ENCODE measurements at regions not wholly inside any gene's neighbourhood (a gene's known extent, or its start where the extent isn't known, plus 50 kb on each side); places are given as distances from the start of the nearest gene placed in this dataset.

- Histone ChIP-seq H3K27me3 (no peaks in the 10 kb centered on the region), H3K36me3 (no peaks in the 10 kb centered on the region), H3K27ac (no peak overlapping the region), H3K4me1 (no peaks in the 10 kb centered on the region), H3K9me3 (peaks cover 0 to 7% of the 10 kb centered on the region in 2 donors), H3K4me3 (no peak overlapping the region)
- intact Hi-C loops (cut with DNase I) = no loop called here
- no peak for ATAC-seq
- no peak for DNase-seq
- TF ChIP-seq CTCF (IDR thresholded peaks at IDR 0.05) = no peak
These were observed 368.6 kb downstream of the PRELID2 start for GRCh38 chr5:145466533-145466932.

- Histone ChIP-seq H3K4me3 (no peak overlapping the region), H3K36me3 (no peaks in the 10 kb centered on the region), H3K27ac (no peak overlapping the region), H3K4me1 (no peaks in the 10 kb centered on the region), H3K9me3 (peaks cover 0 to 7% of the 10 kb centered on the region in 2 donors), H3K27me3 (no peaks in the 10 kb centered on the region)
- intact Hi-C loops (cut with DNase I) = no loop called here
- no peak for TF ChIP-seq CTCF (IDR thresholded peaks at IDR 0.05)
- no peak for ATAC-seq
- peak in 1 of 4 donors; percentile 2 for DNase-seq
These were observed 369.5 kb downstream of the PRELID2 start for GRCh38 chr5:145465474-145466263.

- Histone ChIP-seq H3K9me3 (peaks cover 0 to 3% of the 10 kb centered on the region in 2 donors), H3K36me3 (no peaks in the 10 kb centered on the region), H3K27ac (no peak overlapping the region), H3K27me3 (no peaks in the 10 kb centered on the region), H3K4me3 (no peak overlapping the region), H3K4me1 (no peaks in the 10 kb centered on the region)
- intact Hi-C loops (cut with DNase I) = no loop called here
- ATAC-seq (no peak), DNase-seq (no peak)
- no peak for TF ChIP-seq CTCF (IDR thresholded peaks at IDR 0.05)
These were observed 371.0 kb downstream of the PRELID2 start for GRCh38 chr5:145464171-145464570.

GRCh38 chr5:145463634-145464033, 371.5 kb downstream of the PRELID2 start:
- ATAC-seq = no peak

More at GRCh38 chr5:145463634-145464033, 371.5 kb downstream of the PRELID2 start:
- no peak for TF ChIP-seq CTCF (IDR thresholded peaks at IDR 0.05)
- Histone ChIP-seq H3K27me3 (no peaks in the 10 kb centered on the region), H3K36me3 (no peaks in the 10 kb centered on the region), H3K4me3 (no peak overlapping the region), H3K4me1 (no peaks in the 10 kb centered on the region), H3K9me3 (peaks cover 0 to 3% of the 10 kb centered on the region in 2 donors), H3K27ac (no peak overlapping the region)
- DNase-seq = no peak
- intact Hi-C loops (cut with DNase I) = no loop called here

Data from left lung (tissue), 4 donors.